GM12878 (cell line): ENCODE measurements at regions not wholly inside any gene's neighbourhood (a gene's known extent, or its start where the extent isn't known, plus 50 kb on each side); places are given as distances from the start of the nearest gene placed in this dataset.

ENCODE experiments used
- ATAC-seq: fragments of 200-7000 bp; cut with Tn5 transposase; 3 replicates; pipeline ENCODE4 v1.9.1; 2020; ENCODE audit warnings: mild to moderate bottlenecking, moderate library complexity
- BruUV-seq: library from RNA; stranded (reverse); fragments of 400-500 nt; replicated peaks from 2 replicates; lab custom pipeline; 2021; lab: Mats Ljungman, UMichigan
- CTCF ChIA-PET: fragments of 300-600 bp; sonication (Branson Sonifier 250); formaldehyde crosslinking; extraction: SDS; loops from one replicate; lab custom pipeline; 2021; ENCODE audit warnings: inconsistent platforms; lab: Yijun Ruan, JAX
- POLR2A ChIA-PET: fragments of 350-600 bp; formaldehyde crosslinking; extraction: SDS; loops from one replicate; lab custom pipeline; 2021; ENCODE audit warnings: inconsistent platforms; lab: Charles Lee
- RAD21 ChIA-PET: fragments of 300-600 bp; sonication (Branson Sonifier 250); formaldehyde crosslinking; loops from one replicate; lab custom pipeline; 2023; ENCODE audit warnings: antibody characterized with exemption; ENCODE audit not compliant: unreplicated experiment; lab: Charles Lee
- SMC1A ChIA-PET: fragments of 300-600 bp; sonication (Branson Sonifier 250); formaldehyde crosslinking; loops from one replicate; lab custom pipeline; 2023; ENCODE audit not compliant: unreplicated experiment, uncharacterized antibody; lab: Charles Lee
- DNase-seq: peaks from one replicate; pipeline ENCODE4 v3.0.0-alpha.2; 2011; ENCODE audit warnings: low read depth, low spot score
- FAIRE-seq: peaks from 3 replicates; lab custom pipeline; 2011; peaks lifted over from hg19 to GRCh38; lab: Jason Lieb, UNC
- H2AFZ ChIP-seq: 2 replicates; pipeline ENCODE4 v1.6.0; 2011; ENCODE audit warnings: low read depth, low read length, control low read depth; ENCODE audit not compliant: control insufficient read depth
- H3K27ac ChIP-seq: 2 replicates; pipeline ENCODE4 v1.5.1; 2011; ENCODE audit warnings: control low read depth; ENCODE audit not compliant: control insufficient read depth, insufficient read depth
- H3K27me3 ChIP-seq, 2 experiments: replicated peaks in 1 of 2; 2 replicates each; pipeline versions ENCODE4 v1.6.0 to v1.6.1; 2011; ENCODE audit warnings: low read length in 1 of 2; ENCODE audit not compliant: control insufficient read depth in 2 of 2, insufficient read depth in 2 of 2
- H3K36me3 ChIP-seq, 2 experiments: 2 replicates each; pipeline ENCODE4 v1.5.1; 2011; ENCODE audit warnings: low read length in 1 of 2; ENCODE audit not compliant: control insufficient read depth in 2 of 2, insufficient read depth in 2 of 2
- H3K4me1 ChIP-seq: 2 replicates; pipeline ENCODE4 v1.6.1; 2011; ENCODE audit warnings: mild to moderate bottlenecking, low read length, moderate library complexity, mixed read lengths; ENCODE audit not compliant: control insufficient read depth, insufficient read depth
- H3K4me2 ChIP-seq: 2 replicates; pipeline ENCODE4 v1.6.0; 2011; ENCODE audit warnings: control low read depth; ENCODE audit not compliant: control insufficient read depth, insufficient read depth
- H3K4me3 ChIP-seq: fragments of 200-600 bp; sonication (generic); 2 replicates; pipeline ENCODE4 v1.5.1; 2016
- H3K79me2 ChIP-seq: 2 replicates; pipeline ENCODE4 v1.6.0; 2011; ENCODE audit warnings: low read length; ENCODE audit not compliant: control insufficient read depth, insufficient read depth
- H3K9ac ChIP-seq: 2 replicates; pipeline ENCODE4 v1.8.0; 2011; ENCODE audit warnings: low read length, control low read depth, mixed read lengths; ENCODE audit not compliant: control insufficient read depth, insufficient read depth
- H3K9me3 ChIP-seq: replicated peaks from 3 replicates; pipeline ENCODE4 v1.5.1; 2011; ENCODE audit warnings: mild to moderate bottlenecking, low read length; ENCODE audit not compliant: control insufficient read depth, insufficient read depth
- H4K20me1 ChIP-seq: 2 replicates; pipeline ENCODE4 v1.6.0; 2011; ENCODE audit not compliant: control insufficient read depth, insufficient read depth
- BCL3 ChIP-seq: IDR thresholded peaks from 2 replicates; pipeline ENCODE4 v1.6.1; 2011; ENCODE audit warnings: borderline replicate concordance, low read depth, mild to moderate bottlenecking, moderate library complexity, low read length; ENCODE audit not compliant: insufficient read depth, poor library complexity, severe bottlenecking
- CBFB ChIP-seq: IDR thresholded peaks from 2 replicates; pipeline ENCODE4 v1.6.1; 2016; ENCODE audit warnings: antibody characterized with exemption, low read depth
- CEBPB ChIP-seq, 2 experiments: fragments of 150-350 bp in 1 of 2; IDR thresholded peaks; 2 replicates each; pipeline ENCODE4 v1.6.1; 2012 to 2014; ENCODE audit warnings: low read depth in 2 of 2, low read length in 2 of 2, borderline replicate concordance in 1 of 2, inconsistent platforms in 1 of 2
- CHD2 ChIP-seq: IDR thresholded peaks from 2 replicates; pipeline ENCODE4 v1.6.1; 2011; ENCODE audit warnings: low read depth, low read length, improper control_type of control experiment, borderline replicate concordance
- CREB1 ChIP-seq: IDR thresholded peaks from 2 replicates; pipeline ENCODE4 v1.6.1; 2012; ENCODE audit warnings: low read depth, mild to moderate bottlenecking, inconsistent platforms
- IKZF1 ChIP-seq: fragments of 450-650 bp; conservative IDR thresholded peaks from 2 replicates; pipeline ENCODE4 v1.6.1; 2017; ENCODE audit warnings: antibody characterized with exemption, mild to moderate bottlenecking
- LARP7 ChIP-seq: fragments of 450-650 bp; IDR thresholded peaks from 2 replicates; pipeline ENCODE4 v1.6.1; 2017; ENCODE audit warnings: mild to moderate bottlenecking
- NBN ChIP-seq: fragments of 450-650 bp; IDR thresholded peaks from 2 replicates; pipeline ENCODE4 v1.6.1; 2016
- NFIC ChIP-seq: IDR thresholded peaks from 2 replicates; pipeline ENCODE4 v1.6.1; 2012; ENCODE audit warnings: low read depth, mild to moderate bottlenecking, inconsistent platforms, low read length, moderate library complexity
- NKRF ChIP-seq: fragments of 450-650 bp; conservative IDR thresholded peaks from 2 replicates; pipeline ENCODE4 v1.6.1; 2017; ENCODE audit warnings: mild to moderate bottlenecking, moderate library complexity
- PAX5 ChIP-seq: IDR thresholded peaks from 2 replicates; pipeline ENCODE4 v1.6.1; 2011; ENCODE audit warnings: low read depth, low read length, borderline replicate concordance
- RAD21 ChIP-seq: IDR thresholded peaks from 2 replicates; pipeline ENCODE4 v1.6.1; 2011; ENCODE audit warnings: mild to moderate bottlenecking, low read depth, low read length, moderate library complexity; ENCODE audit not compliant: insufficient read depth
- SMARCA5 ChIP-seq: fragments of 450-650 bp; IDR thresholded peaks from 2 replicates; pipeline ENCODE4 v1.6.1; 2017; ENCODE audit warnings: mild to moderate bottlenecking
- SREBF1 ChIP-seq: IDR thresholded peaks from 2 replicates; pipeline ENCODE4 v1.6.1; 2012; ENCODE audit warnings: mild to moderate bottlenecking, low read length
- YY1 ChIP-seq: IDR thresholded peaks from 2 replicates; pipeline ENCODE4 v1.6.1; 2011; ENCODE audit warnings: low read depth, mild to moderate bottlenecking, low read length
- ZBTB33 ChIP-seq: fragments of 450-650 bp; IDR thresholded peaks from 2 replicates; pipeline ENCODE4 v1.6.1; 2017; ENCODE audit warnings: mild to moderate bottlenecking
- WGBS: methylation state at CpG from one replicate; pipeline ENCODE4 v1.1.6; 2016; ENCODE audit warnings: low lambda C conversion rate; ENCODE audit not compliant: insufficient replicate concordance, insufficient coverage; ENCODE audit errors: missing lambda C conversion rate; 5-methylcytosine and 5-hydroxymethylcytosine counted together
- in situ Hi-C: fragments of 300-500 bp; cut with MboI; formaldehyde crosslinking; loops from 9 replicates; pipeline ENCODE4 v1.14.3; 2018; ENCODE audit warnings: mixed read lengths
- intact Hi-C: fragments of 100-400 bp; cut with micrococcal nuclease; formaldehyde crosslinking; loops from one replicate; pipeline ENCODE4 v1.14.2; 2022; ENCODE audit not compliant: unreplicated experiment

- no peak for TF ChIP-seq NFIC
- no peak for TF ChIP-seq SMARCA5
- TF ChIP-seq PAX5 = no peak
- no peak for TF ChIP-seq LARP7
- TF ChIP-seq SREBF1 = no peak
- no peak for TF ChIP-seq NBN
- TF ChIP-seq YY1 = no peak
- no peak for TF ChIP-seq CEBPB (IDR thresholded peaks at IDR 0.05; ENCODE audit: borderline replicate concordance in 1 of 2, low read depth in 2 of 2, low read length in 2 of 2)
- no peak for TF ChIP-seq IKZF1
- no peak for TF ChIP-seq CBFB
- TF ChIP-seq BCL3 = no peak
- no peak for TF ChIP-seq CHD2
- no peak for TF ChIP-seq NKRF
- TF ChIP-seq RAD21 = no peak
- no peak for TF ChIP-seq CREB1
- no peak for TF ChIP-seq ZBTB33
- Histone ChIP-seq H3K27me3 (no peaks in the 10 kb centered on the region), H3K4me3 (no peak overlapping the region), H3K79me2 (no peaks in the 10 kb centered on the region), H3K4me2 (no peak overlapping the region), H3K9ac (no peak overlapping the region), H2AFZ (no peak overlapping the region), H3K27ac (no peak overlapping the region), H3K9me3 (peaks cover 3% of the 10 kb centered on the region; the same call in 2 of the 3 replicates), H4K20me1 (no peaks in the 10 kb centered on the region), H3K36me3 (no peaks in the 10 kb centered on the region), H3K4me1 (no peaks in the 10 kb centered on the region)
- intact Hi-C loops = no loop called here
- RAD21 ChIA-PET = no interaction called here
- 100% methylated on average over 1 of the region's 1 CpG for WGBS
- SMC1A ChIA-PET = no interaction called here
- CTCF ChIA-PET = no interaction called here
- POLR2A ChIA-PET = no interaction called here
- in situ Hi-C loops = no loop called here
- BruUV-seq = no TSS peak
- FAIRE-seq (no peak), DNase-seq (no peak), ATAC-seq (no peak)
These were observed 187.3 kb downstream of the GPX5 start for GRCh38 chr6:28712982-28713381.
